Hepatocyte (in vitro differentiated cells): ENCODE measurements at regions not wholly inside any gene's neighbourhood (a gene's known extent, or its start where the extent isn't known, plus 50 kb on each side); places are given as distances from the start of the nearest gene placed in this dataset.

Source experiments
- DNase-seq: peaks from one replicate; pipeline ENCODE4 v3.0.0-alpha.2; 2016; ENCODE audit warnings: low spot score
- H2AFZ ChIP-seq: fragments of 200-600 bp; sonication (generic); 2 replicates; pipeline ENCODE4 v1.6.0; 2016; ENCODE audit warnings: antibody characterized with exemption, mild to moderate bottlenecking
- H3K27ac ChIP-seq: fragments of 200-600 bp; sonication (generic); 2 replicates; pipeline ENCODE4 v1.5.1; 2016; ENCODE audit warnings: mild to moderate bottlenecking
- H3K27me3 ChIP-seq: fragments of 200-600 bp; sonication (generic); 2 replicates; pipeline ENCODE4 v1.6.1; 2016
- H3K36me3 ChIP-seq: fragments of 200-600 bp; sonication (generic); replicated peaks from 2 replicates; pipeline ENCODE4 v1.5.1; 2016; ENCODE audit warnings: low read depth; ENCODE audit not compliant: insufficient read depth
- H3K4me1 ChIP-seq: fragments of 200-600 bp; sonication (generic); 2 replicates; pipeline ENCODE4 v1.5.1; 2016; ENCODE audit warnings: mild to moderate bottlenecking, moderate library complexity; ENCODE audit not compliant: insufficient read depth
- H3K4me2 ChIP-seq: fragments of 200-600 bp; sonication (generic); 2 replicates; pipeline ENCODE4 v1.6.0; 2016
- H3K4me3 ChIP-seq: fragments of 200-600 bp; sonication (generic); 2 replicates; pipeline ENCODE4 v1.5.1; 2016; ENCODE audit warnings: mild to moderate bottlenecking
- H3K79me2 ChIP-seq: fragments of 200-600 bp; sonication (generic); 2 replicates; pipeline ENCODE4 v1.6.0; 2017; ENCODE audit warnings: mild to moderate bottlenecking
- H3K9me2 ChIP-seq: fragments of 200-600 bp; sonication (generic); replicated peaks from 2 replicates; pipeline ENCODE4 v1.6.0; 2017; ENCODE audit warnings: mild to moderate bottlenecking; ENCODE audit not compliant: insufficient read depth
- H3K9me3 ChIP-seq: fragments of 200-600 bp; sonication (generic); 2 replicates; pipeline ENCODE4 v1.5.1; 2016; ENCODE audit warnings: low read depth, mild to moderate bottlenecking
- H4K20me1 ChIP-seq: fragments of 200-600 bp; sonication (generic); 2 replicates; pipeline ENCODE4 v1.6.0; 2016; ENCODE audit warnings: mild to moderate bottlenecking; ENCODE audit not compliant: insufficient read depth, poor library complexity, severe bottlenecking
- EZH2 ChIP-seq: fragments of 200-600 bp; sonication (generic); IDR thresholded peaks from 2 replicates; pipeline ENCODE4 v1.6.1; 2016; ENCODE audit warnings: antibody characterized with exemption, mild to moderate bottlenecking, borderline replicate concordance
- EZH2phosphoT487 ChIP-seq: fragments of 200-600 bp; sonication (generic); IDR thresholded peaks from one replicate; pipeline ENCODE4 v1.6.1; 2018; ENCODE audit warnings: antibody characterized with exemption, mild to moderate bottlenecking, low read depth, moderate library complexity; ENCODE audit not compliant: unreplicated experiment, severe bottlenecking
- WGBS: methylation state at CpG from one replicate; pipeline ENCODE4 v1.1.6; 2016; ENCODE audit warnings: low lambda C conversion rate; ENCODE audit errors: missing lambda C conversion rate; 5-methylcytosine and 5-hydroxymethylcytosine counted together
- TF ChIP-seq, protein P1 (sequence below): fragments of 200-600 bp; sonication (generic); IDR thresholded peaks from 2 replicates; pipeline ENCODE4 v1.5.1; 2016; ENCODE audit warnings: antibody characterized with exemption, mild to moderate bottlenecking; ENCODE audit not compliant: poor library complexity

- Histone ChIP-seq H4K20me1 (no peaks in the 10 kb centered on the region), H3K9me3 (peaks cover 3% of the 10 kb centered on the region), H3K27ac (no peak overlapping the region), H3K4me2 (no peak overlapping the region), H3K27me3 (no peaks in the 10 kb centered on the region), H3K79me2 (no peaks in the 10 kb centered on the region), H3K4me1 (no peaks in the 10 kb centered on the region), H3K36me3 (no peaks in the 10 kb centered on the region), H3K4me3 (no peak overlapping the region), H3K9me2 (no peaks in the 10 kb centered on the region), H2AFZ (no peak overlapping the region)
- no peak for DNase-seq
- TF ChIP-seq EZH2, result no peak
- TF ChIP-seq, protein P1, sequence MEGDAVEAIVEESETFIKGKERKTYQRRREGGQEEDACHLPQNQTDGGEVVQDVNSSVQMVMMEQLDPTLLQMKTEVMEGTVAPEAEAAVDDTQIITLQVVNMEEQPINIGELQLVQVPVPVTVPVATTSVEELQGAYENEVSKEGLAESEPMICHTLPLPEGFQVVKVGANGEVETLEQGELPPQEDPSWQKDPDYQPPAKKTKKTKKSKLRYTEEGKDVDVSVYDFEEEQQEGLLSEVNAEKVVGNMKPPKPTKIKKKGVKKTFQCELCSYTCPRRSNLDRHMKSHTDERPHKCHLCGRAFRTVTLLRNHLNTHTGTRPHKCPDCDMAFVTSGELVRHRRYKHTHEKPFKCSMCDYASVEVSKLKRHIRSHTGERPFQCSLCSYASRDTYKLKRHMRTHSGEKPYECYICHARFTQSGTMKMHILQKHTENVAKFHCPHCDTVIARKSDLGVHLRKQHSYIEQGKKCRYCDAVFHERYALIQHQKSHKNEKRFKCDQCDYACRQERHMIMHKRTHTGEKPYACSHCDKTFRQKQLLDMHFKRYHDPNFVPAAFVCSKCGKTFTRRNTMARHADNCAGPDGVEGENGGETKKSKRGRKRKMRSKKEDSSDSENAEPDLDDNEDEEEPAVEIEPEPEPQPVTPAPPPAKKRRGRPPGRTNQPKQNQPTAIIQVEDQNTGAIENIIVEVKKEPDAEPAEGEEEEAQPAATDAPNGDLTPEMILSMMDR, result no peak
- TF ChIP-seq EZH2phosphoT487, result no peak
- WGBS, result 73% methylated on average over 1 of the region's 1 CpG
These were observed 74.5 kb upstream of the ATF7IP start for GRCh38 chr12:14290951-14291350.

DNA sequence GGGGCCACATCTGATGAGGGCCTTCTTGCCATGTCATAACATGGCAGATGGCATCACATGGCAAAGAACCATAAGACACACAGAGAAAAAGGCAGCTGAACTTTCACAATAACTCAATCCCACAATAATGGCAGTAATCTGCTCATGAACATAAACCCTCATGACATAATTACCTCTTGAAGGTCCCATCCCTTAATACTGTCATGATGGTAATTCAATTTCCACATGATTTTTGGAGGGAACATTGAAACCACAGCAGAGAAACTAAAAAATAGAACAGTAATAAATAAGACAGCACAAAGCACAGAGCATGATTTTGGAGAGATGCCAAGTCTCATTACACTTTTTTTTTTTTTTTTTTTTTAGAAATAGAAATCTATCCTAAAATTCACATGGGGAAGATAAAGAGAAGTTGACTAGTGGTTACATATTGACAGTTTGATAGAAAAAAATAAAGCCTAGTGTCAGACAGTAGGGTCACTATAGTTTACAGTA, 61.8 kb upstream of the ATF7IP start:
- Histone ChIP-seq H3K9me3 (no peaks in the 10 kb centered on the region), H3K4me2 (no peak overlapping the region), H3K27me3 (no peaks in the 10 kb centered on the region), H3K9me2 (no peaks in the 10 kb centered on the region), H3K4me1 (no peaks in the 10 kb centered on the region), H2AFZ (no peak overlapping the region), H3K27ac (no peak overlapping the region), H3K79me2 (no peaks in the 10 kb centered on the region), H4K20me1 (no peaks in the 10 kb centered on the region), H3K4me3 (no peak overlapping the region), H3K36me3 (no peaks in the 10 kb centered on the region)
- DNase-seq, result no peak
- TF ChIP-seq, protein P1, result no peak
- no peak for TF ChIP-seq EZH2
- TF ChIP-seq EZH2phosphoT487, result no peak

DNA sequence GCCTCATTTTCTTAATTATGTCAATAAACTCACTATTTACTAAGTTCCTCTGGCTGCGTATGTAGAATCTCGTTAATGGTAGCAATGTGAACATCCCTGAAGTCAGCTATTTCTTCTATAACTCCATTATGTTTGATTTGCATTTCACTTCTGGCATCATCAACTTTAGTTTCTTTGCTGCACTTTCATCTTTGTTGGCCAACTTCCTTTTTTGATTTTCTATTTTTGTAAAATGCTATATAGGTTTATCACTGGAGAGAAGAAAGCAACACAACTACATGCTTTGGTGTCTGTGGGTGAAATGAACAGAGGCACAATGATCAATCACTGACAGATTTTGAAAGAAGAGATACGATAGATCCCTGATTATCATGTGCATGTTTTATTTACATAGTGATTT, 58.5 kb upstream of the ATF7IP start:
- Histone ChIP-seq H3K9me3 (no peaks in the 10 kb centered on the region), H3K27ac (peak overlapping the region; percentile 43), H3K4me2 (no peak overlapping the region), H2AFZ (no peak overlapping the region), H3K4me3 (no peak overlapping the region), H3K4me1 (no peaks in the 10 kb centered on the region), H3K27me3 (no peaks in the 10 kb centered on the region), H4K20me1 (no peaks in the 10 kb centered on the region), H3K36me3 (no peaks in the 10 kb centered on the region), H3K9me2 (no peaks in the 10 kb centered on the region), H3K79me2 (no peaks in the 10 kb centered on the region)
- 96% methylated on average over 3 of the region's 3 CpGs for WGBS
- no peak for DNase-seq
- no peak for TF ChIP-seq EZH2
- TF ChIP-seq, protein P1, result no peak

- Histone ChIP-seq H3K4me3 (no peak overlapping the region), H3K4me1 (no peaks in the 10 kb centered on the region), H3K36me3 (no peaks in the 10 kb centered on the region), H3K4me2 (no peak overlapping the region), H3K27me3 (no peaks in the 10 kb centered on the region), H3K9me3 (no peaks in the 10 kb centered on the region), H4K20me1 (no peaks in the 10 kb centered on the region), H3K79me2 (no peaks in the 10 kb centered on the region), H3K27ac (no peak overlapping the region), H2AFZ (no peak overlapping the region), H3K9me2 (no peaks in the 10 kb centered on the region)
- TF ChIP-seq EZH2 (no peak), EZH2phosphoT487 (no peak)
- TF ChIP-seq, protein P1, result no peak
- no peak for DNase-seq
- 86% methylated on average over 4 of the region's 4 CpGs for WGBS
These were observed 57.0 kb upstream of the ATF7IP start for GRCh38 chr12:14308516-14308915.
